ENCODE measurements at regions not wholly inside any gene's neighbourhood (a gene's known extent, or its start where the extent isn't known, plus 50 kb on each side); places are given as distances from the start of the nearest gene placed in this dataset.

- H2AFZ ChIP-seq (ENCODE audit: low read depth, low read length, poor library complexity, severe bottlenecking) = no peak overlapping the region
- ChIA-PET CTCF (no interaction called here), POLR2A (no interaction called here), RAD21 (ENCODE audit: low non-redundant PET in 1 of 2, low total read pairs in 2 of 2, uncharacterized antibody in 2 of 2, unreplicated experiment in 2 of 2) (no interaction called here)
- no peaks in the 10 kb centered on the region for H3K36me3 ChIP-seq (ENCODE audit: control insufficient read depth in 1 of 2, insufficient read depth in 2 of 2, low read length in 2 of 2)
- no peaks in the 10 kb centered on the region for H3K9me2 ChIP-seq (ENCODE audit: insufficient read depth)
- H3K4me2 ChIP-seq (ENCODE audit: low read length) = no peak overlapping the region
- intact Hi-C loops (cut with micrococcal nuclease) = no loop called here
- H3K9me3 ChIP-seq (ENCODE audit: control insufficient read depth in 1 of 2, insufficient read depth in 1 of 2, low read depth in 1 of 2, low read length in 2 of 2) = no peaks in the 10 kb centered on the region
- no peak overlapping the region for H3K27ac ChIP-seq (ENCODE audit: low read depth, low read length)
- H3K27me3 ChIP-seq (ENCODE audit: insufficient read depth, low read length) = no peaks in the 10 kb centered on the region
- H4K20me1 ChIP-seq (ENCODE audit: insufficient read depth) = no peaks in the 10 kb centered on the region
- H3K9ac ChIP-seq (ENCODE audit: low read length) = no peak overlapping the region
- ATAC-seq (no peak), DNase-seq (ENCODE audit: low read depth, low spot score) (no peak)
- no peak overlapping the region for H3K4me3 ChIP-seq (replicated peaks in 1 of 2; ENCODE audit: low read depth in 1 of 2, low read length in 2 of 2)
- H3K4me1 ChIP-seq (ENCODE audit: control insufficient read depth in 1 of 2, insufficient read depth in 2 of 2, low read length in 2 of 2) = no peaks in the 10 kb centered on the region
- TF ChIP-seq REST (IDR thresholded peaks at IDR 0.05; ENCODE audit: low read depth) = no peak
- no peak for TF ChIP-seq JUND (IDR thresholded peaks at IDR 0.05)
- no peak for TF ChIP-seq FOSL1 (IDR thresholded peaks at IDR 0.05; ENCODE audit: low read depth)
- no peak for TF ChIP-seq CBX3 (IDR thresholded peaks at IDR 0.05; ENCODE audit: low read depth)
- no peak for TF ChIP-seq POLR2AphosphoS5 (IDR thresholded peaks at IDR 0.05; ENCODE audit: low read depth, low read length)
- BruUV-seq (replicated peaks) = no TSS peak
- H3K79me2 ChIP-seq (ENCODE audit: insufficient read depth, low read length) = no peaks in the 10 kb centered on the region
Observed at GRCh38 chr2:108125581-108125980, 114.2 kb upstream of the SULT1C3 start.

GRCh38 chr2:108128249-108128648 lies 111.5 kb upstream of the SULT1C3 start:
- intact Hi-C loops (cut with micrococcal nuclease) = no loop called here
- POLR2A ChIA-PET = no interaction called here
- TF ChIP-seq REST (IDR thresholded peaks at IDR 0.05; ENCODE audit: low read depth) (no peak), FOSL1 (IDR thresholded peaks at IDR 0.05; ENCODE audit: low read depth) (no peak), EZH2 (IDR thresholded peaks at IDR 0.05) (no peak), SP1 (IDR thresholded peaks at IDR 0.05; ENCODE audit: low read depth) (no peak), CEBPB (IDR thresholded peaks at IDR 0.05; ENCODE audit: low read depth) (no peak), CBX3 (IDR thresholded peaks at IDR 0.05; ENCODE audit: low read depth) (no peak), CTCF (IDR thresholded peaks at IDR 0.05 in 2 of 3, conservative IDR thresholded peaks at IDR 0.05 in 1 of 3; ENCODE audit: borderline replicate concordance in 1 of 3, insufficient read depth in 1 of 3, low read depth in 2 of 3, low read length in 2 of 3) (no peak), YY1 (IDR thresholded peaks at IDR 0.05; ENCODE audit: extremely low read depth, insufficient replicate concordance, low read depth, low read length) (no peak), JUND (IDR thresholded peaks at IDR 0.05) (no peak), ZFX (IDR thresholded peaks at IDR 0.05) (no peak), ZNF274 (IDR thresholded peaks at IDR 0.05; ENCODE audit: low read depth, low read length) (no peak)

More at GRCh38 chr2:108128249-108128648, 111.5 kb upstream of the SULT1C3 start:
- H3K4me1 ChIP-seq (ENCODE audit: control insufficient read depth in 1 of 2, insufficient read depth in 2 of 2, low read length in 2 of 2) = no peaks in the 10 kb centered on the region
- H3K79me2 ChIP-seq (ENCODE audit: insufficient read depth, low read length) = no peaks in the 10 kb centered on the region
- no TSS peak for BruUV-seq (replicated peaks)
- no peak overlapping the region for H2AFZ ChIP-seq (ENCODE audit: low read depth, low read length, poor library complexity, severe bottlenecking)
- H3K27ac ChIP-seq (ENCODE audit: low read depth, low read length) = no peak overlapping the region
- H3K9me2 ChIP-seq (ENCODE audit: insufficient read depth) = no peaks in the 10 kb centered on the region
- no peak overlapping the region for H3K4me2 ChIP-seq (ENCODE audit: low read length)
- no peaks in the 10 kb centered on the region for H3K9me3 ChIP-seq (ENCODE audit: control insufficient read depth in 1 of 2, insufficient read depth in 1 of 2, low read depth in 1 of 2, low read length in 2 of 2)
- no peaks in the 10 kb centered on the region for H4K20me1 ChIP-seq (ENCODE audit: insufficient read depth)
- ATAC-seq (no peak), DNase-seq (ENCODE audit: low read depth, low spot score) (no peak)
- RAD21 ChIA-PET (ENCODE audit: low non-redundant PET in 1 of 2, low total read pairs in 2 of 2, uncharacterized antibody in 2 of 2, unreplicated experiment in 2 of 2) = no interaction called here
- no peak overlapping the region for H3K9ac ChIP-seq (ENCODE audit: low read length)
- no peaks in the 10 kb centered on the region for H3K27me3 ChIP-seq (ENCODE audit: insufficient read depth, low read length)
- H3K4me3 ChIP-seq (replicated peaks in 1 of 2; ENCODE audit: low read depth in 1 of 2, low read length in 2 of 2) = no peak overlapping the region
- H3K36me3 ChIP-seq (ENCODE audit: control insufficient read depth in 1 of 2, insufficient read depth in 2 of 2, low read length in 2 of 2) = no peaks in the 10 kb centered on the region
- CTCF ChIA-PET = interaction anchor here (1.4 kb wide), 1 partner anchor 41 kb away, joined by 3 read pairs; no protein-coding TSS in a partner anchor

Data from HCT116 (cell line).